CD14-positive monocyte (primary cell): ENCODE measurements at regions not wholly inside any gene's neighbourhood (a gene's known extent, or its start where the extent isn't known, plus 50 kb on each side); places are given as distances from the start of the nearest gene placed in this dataset.
A peak's percentile ranks its signal among the peaks of the same experiment; 100 is the strongest.

ENCODE experiments used
- DNase-seq, 3 donors: peaks; one replicate each; pipeline ENCODE4 v3.0.0-alpha.2; 2011 to 2022
- H2AFZ ChIP-seq: 2 replicates; pipeline ENCODE4 v1.6.0; 2012; ENCODE audit warnings: mild to moderate bottlenecking, low read depth, low read length, inconsistent platforms; ENCODE audit not compliant: insufficient read depth, poor library complexity, severe bottlenecking
- H3K27ac ChIP-seq, 2 donors: 1 replicate in 1 of 2; 2 replicates in 1 of 2; pipeline ENCODE4 v1.5.1; 2012 to 2013; ENCODE audit warnings: low read length in 2 of 2, control low read depth in 1 of 2, inconsistent platforms in 1 of 2, low read depth in 1 of 2, mild to moderate bottlenecking in 1 of 2
- H3K27me3 ChIP-seq, 2 donors: one replicate each; pipeline versions ENCODE4 v1.6.0 to v1.6.1; 2011 to 2013; ENCODE audit warnings: low read length in 2 of 2; ENCODE audit not compliant: control insufficient read depth in 2 of 2, insufficient read depth in 2 of 2
- H3K36me3 ChIP-seq, 2 donors: replicated peaks in 1 of 2; 1 replicate in 1 of 2; 2 replicates in 1 of 2; pipeline versions ENCODE4 v1.5.1 to v1.6.1; 2012 to 2013; ENCODE audit warnings: low read length in 2 of 2, control low read depth in 1 of 2, inconsistent platforms in 1 of 2, mild to moderate bottlenecking in 1 of 2; ENCODE audit not compliant: insufficient read depth in 2 of 2, control insufficient read depth in 1 of 2
- H3K4me1 ChIP-seq, 2 donors: 1 replicate in 1 of 2; 2 replicates in 1 of 2; pipeline versions ENCODE4 v1.5.1 to v1.6.1; 2012 to 2013; ENCODE audit warnings: low read length in 2 of 2, control low read depth in 1 of 2, inconsistent platforms in 1 of 2, mild to moderate bottlenecking in 1 of 2, moderate library complexity in 1 of 2; ENCODE audit not compliant: insufficient read depth in 2 of 2, control insufficient read depth in 1 of 2
- H3K4me2 ChIP-seq: replicated peaks from 2 replicates; pipeline ENCODE3; 2012; ENCODE audit warnings: low read length, moderate library complexity, mild to moderate bottlenecking; ENCODE audit not compliant: poor library complexity, severe bottlenecking; ENCODE audit errors: extremely low read depth
- H3K4me3 ChIP-seq, 3 experiments: fragments of 200-600 bp in 1 of 3; sonication (generic) in 1 of 3; replicated peaks in 1 of 3; 1 replicate in 2 of 3; 2 replicates in 1 of 3; pipeline ENCODE4 v1.5.1; 2011 to 2013; ENCODE audit warnings: low read length in 3 of 3, mild to moderate bottlenecking in 3 of 3, control low read depth in 2 of 3, low read depth in 2 of 3, inconsistent platforms in 1 of 3, moderate library complexity in 1 of 3
- H3K79me2 ChIP-seq: 2 replicates; pipeline ENCODE4 v1.6.0; 2012; ENCODE audit warnings: mild to moderate bottlenecking, control low read depth, inconsistent platforms, low read length, moderate library complexity; ENCODE audit not compliant: insufficient read depth
- H3K9ac ChIP-seq: 2 replicates; pipeline ENCODE4 v1.6.0; 2017; ENCODE audit warnings: low read length, mild to moderate bottlenecking; ENCODE audit not compliant: insufficient read depth, poor library complexity, severe bottlenecking
- H3K9me3 ChIP-seq, 2 donors: replicated peaks in 1 of 2; 1 replicate in 1 of 2; 2 replicates in 1 of 2; pipeline versions ENCODE4 v1.5.1 to v1.6.1; 2012 to 2013; ENCODE audit warnings: low read length in 2 of 2, control low read depth in 1 of 2; ENCODE audit not compliant: control insufficient read depth in 1 of 2, insufficient read depth in 1 of 2
- H4K20me1 ChIP-seq: 2 replicates; pipeline ENCODE4 v1.6.0; 2012; ENCODE audit warnings: mild to moderate bottlenecking, low read length, control low read depth, moderate library complexity; ENCODE audit not compliant: insufficient read depth
- H3K27ac Mint-ChIP-seq, 7 donors: one replicate each; pipeline ENCODE4 v1.8.0; 2020; ENCODE audit warnings: mild to moderate bottlenecking in 7 of 7, mixed read lengths in 7 of 7, moderate library complexity in 6 of 7, inconsistent platforms in 2 of 7
- H3K27me3 Mint-ChIP-seq, 3 donors: one replicate each; pipeline ENCODE4 v1.8.0; 2021 to 2022; ENCODE audit warnings: low read depth in 3 of 3, mild to moderate bottlenecking in 3 of 3, mixed read lengths in 3 of 3, moderate library complexity in 3 of 3, inconsistent platforms in 1 of 3
- H3K36me3 Mint-ChIP-seq, 2 donors: one replicate each; pipeline ENCODE4 v1.8.0; 2020; ENCODE audit warnings: mixed read lengths in 2 of 2, inconsistent platforms in 1 of 2, mild to moderate bottlenecking in 1 of 2
- H3K4me1 Mint-ChIP-seq: one replicate; pipeline ENCODE4 v1.8.0; 2020; ENCODE audit warnings: mild to moderate bottlenecking, mixed read lengths
- H3K4me3 Mint-ChIP-seq, 2 donors: one replicate each; pipeline ENCODE4 v1.8.0; 2020; ENCODE audit warnings: mild to moderate bottlenecking in 2 of 2, mixed read lengths in 2 of 2, moderate library complexity in 1 of 2
- H3K9me3 Mint-ChIP-seq, 7 donors: one replicate each; pipeline ENCODE4 v1.8.0; 2020 to 2022; ENCODE audit warnings: mixed read lengths in 7 of 7, mild to moderate bottlenecking in 6 of 7, moderate library complexity in 6 of 7, inconsistent platforms in 2 of 7
- WGBS: methylation state at CpG from one replicate; pipeline ENCODE4 v1.1.5; 2013; ENCODE audit warnings: missing lambda C conversion rate; ENCODE audit not compliant: insufficient coverage; 5-methylcytosine and 5-hydroxymethylcytosine counted together
- intact Hi-C, 2 donors: fragments of 100-400 bp; cut with micrococcal nuclease; formaldehyde crosslinking; loops; one replicate each; pipeline versions ENCODE4 v1.15.0 to v1.15.1; 2023
- TF ChIP-seq, protein P1 (sequence below): fragments of 200-600 bp; IDR thresholded peaks from one replicate; pipeline ENCODE4 v1.8.0; 2022; ENCODE audit warnings: antibody characterized with exemption, mild to moderate bottlenecking

DNA sequence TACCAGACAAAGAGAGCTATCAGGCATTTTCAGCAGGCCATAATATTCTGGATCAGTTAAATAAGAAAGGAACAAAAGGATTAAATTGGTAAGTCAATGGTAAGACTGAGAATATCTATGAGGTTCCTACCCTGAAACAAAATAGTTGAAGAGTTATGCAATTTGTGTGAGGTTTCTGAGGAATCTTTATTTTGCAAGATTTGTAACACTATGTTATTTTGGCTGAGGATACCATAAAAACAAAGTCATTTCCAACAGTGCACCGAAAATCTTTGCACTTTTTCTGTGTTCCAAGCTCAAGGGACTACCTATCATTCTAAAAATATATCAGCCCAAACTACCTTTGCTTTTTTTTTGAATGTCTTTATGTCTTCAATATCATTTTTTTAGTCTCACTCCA lies 383.3 kb upstream of the CITED2 start:
- Mint-ChIP-seq H3K27ac (peak overlapping the region in 5 of 7 donors; percentile 5 to 66 (median 25)), H3K4me3 (no peak overlapping the region), H3K27me3 (no peaks in the 10 kb centered on the region), H3K9me3 (no peaks in the 10 kb centered on the region), H3K4me1 (peaks cover 32% of the 10 kb centered on the region), H3K36me3 (no peaks in the 10 kb centered on the region)
- H3K27me3 ChIP-seq: no peaks in the 10 kb centered on the region
- TF ChIP-seq, protein P1, sequence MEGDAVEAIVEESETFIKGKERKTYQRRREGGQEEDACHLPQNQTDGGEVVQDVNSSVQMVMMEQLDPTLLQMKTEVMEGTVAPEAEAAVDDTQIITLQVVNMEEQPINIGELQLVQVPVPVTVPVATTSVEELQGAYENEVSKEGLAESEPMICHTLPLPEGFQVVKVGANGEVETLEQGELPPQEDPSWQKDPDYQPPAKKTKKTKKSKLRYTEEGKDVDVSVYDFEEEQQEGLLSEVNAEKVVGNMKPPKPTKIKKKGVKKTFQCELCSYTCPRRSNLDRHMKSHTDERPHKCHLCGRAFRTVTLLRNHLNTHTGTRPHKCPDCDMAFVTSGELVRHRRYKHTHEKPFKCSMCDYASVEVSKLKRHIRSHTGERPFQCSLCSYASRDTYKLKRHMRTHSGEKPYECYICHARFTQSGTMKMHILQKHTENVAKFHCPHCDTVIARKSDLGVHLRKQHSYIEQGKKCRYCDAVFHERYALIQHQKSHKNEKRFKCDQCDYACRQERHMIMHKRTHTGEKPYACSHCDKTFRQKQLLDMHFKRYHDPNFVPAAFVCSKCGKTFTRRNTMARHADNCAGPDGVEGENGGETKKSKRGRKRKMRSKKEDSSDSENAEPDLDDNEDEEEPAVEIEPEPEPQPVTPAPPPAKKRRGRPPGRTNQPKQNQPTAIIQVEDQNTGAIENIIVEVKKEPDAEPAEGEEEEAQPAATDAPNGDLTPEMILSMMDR: no peak
- no peak overlapping the region for H3K4me2 ChIP-seq
- intact Hi-C loops: no loop called here
- no peak overlapping the region for H3K4me3 ChIP-seq
- no peaks in the 10 kb centered on the region for H4K20me1 ChIP-seq
- H3K36me3 ChIP-seq: no peaks in the 10 kb centered on the region
- no peak for DNase-seq
- H3K9ac ChIP-seq: no peak overlapping the region
- no peaks in the 10 kb centered on the region for H3K79me2 ChIP-seq
- peak overlapping the region in 1 of 2 donors; percentile 11 for H3K27ac ChIP-seq
- H3K9me3 ChIP-seq: no peaks in the 10 kb centered on the region
- peak overlapping the region; percentile 52 for H2AFZ ChIP-seq
- H3K4me1 ChIP-seq: peaks cover 23 to 31% of the 10 kb centered on the region in 2 donors
- whole genome bisulfite sequencing: no CpG with 5 or more reads among the region's 1 CpG

DNA sequence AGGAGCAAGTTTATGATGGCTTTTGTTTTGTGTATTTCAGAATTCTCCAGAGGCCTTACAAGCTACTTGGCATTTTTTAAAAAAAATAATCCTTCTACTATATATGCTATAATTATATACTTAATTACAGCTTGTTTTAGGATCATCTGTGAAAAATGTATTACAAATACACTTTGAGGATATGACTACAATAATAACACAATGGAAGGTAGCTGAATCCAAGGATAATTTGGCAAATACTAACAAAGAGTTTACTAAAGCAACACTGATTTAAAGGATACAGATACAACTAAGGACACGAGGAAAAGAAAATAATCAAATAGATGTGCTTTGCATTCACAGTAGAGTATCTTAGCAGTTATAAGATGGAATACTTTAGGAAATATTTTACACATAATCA lies 381.9 kb upstream of the CITED2 start:
- Histone ChIP-seq H3K4me3 (no peak overlapping the region), H3K9me3 (no peaks in the 10 kb centered on the region), H3K36me3 (no peaks in the 10 kb centered on the region), H3K4me1 (peaks cover 12 to 20% of the 10 kb centered on the region in 2 donors), H3K4me2 (no peak overlapping the region), H3K9ac (no peak overlapping the region), H3K79me2 (no peaks in the 10 kb centered on the region), H4K20me1 (no peaks in the 10 kb centered on the region), H3K27ac (no peak overlapping the region), H3K27me3 (no peaks in the 10 kb centered on the region), H2AFZ (no peak overlapping the region)
- DNase-seq: no peak
- Mint-ChIP-seq H3K4me3 (no peak overlapping the region), H3K4me1 (peaks cover 24% of the 10 kb centered on the region), H3K36me3 (no peaks in the 10 kb centered on the region), H3K9me3 (no peaks in the 10 kb centered on the region), H3K27ac (no peak overlapping the region), H3K27me3 (no peaks in the 10 kb centered on the region)
- no CpG with 5 or more reads among the region's 1 CpG for WGBS
- intact Hi-C loops: no loop called here
- TF ChIP-seq, protein P1: no peak
